BE2C (cell line): ENCODE measurements at regions not wholly inside any gene's neighbourhood (a gene's known extent, or its start where the extent isn't known, plus 50 kb on each side); places are given as distances from the start of the nearest gene placed in this dataset.

Experiments used
- DNase-seq: peaks from one replicate; pipeline ENCODE4 v3.0.0-alpha.2; 2020
- H3K27me3 ChIP-seq: fragments of 250-450 bp; sonication (Bioruptor Pico); 2 replicates; pipeline ENCODE4 v1.5.1; 2020; ENCODE audit warnings: mild to moderate bottlenecking
- H3K36me3 ChIP-seq: fragments of 250-450 bp; sonication (Bioruptor Pico); 2 replicates; pipeline ENCODE4 v1.5.1; 2020; ENCODE audit warnings: mild to moderate bottlenecking
- H3K4me1 ChIP-seq: fragments of 250-450 bp; sonication (Bioruptor Pico); 2 replicates; pipeline ENCODE4 v1.5.1; 2020
- H3K4me3 ChIP-seq: 2 replicates; pipeline ENCODE4 v1.5.1; 2011; ENCODE audit warnings: low read depth, low read length
- H3K9me3 ChIP-seq: fragments of 250-450 bp; sonication (Bioruptor Pico); 2 replicates; pipeline ENCODE4 v1.5.1; 2020
- CTCF ChIP-seq: IDR thresholded peaks from 2 replicates; pipeline ENCODE4 v1.5.1; 2012; ENCODE audit warnings: mild to moderate bottlenecking, low read depth, low read length

GRCh38 chr2:5539282-5540165 is 152.7 kb upstream of the SOX11 start:
- no peak for TF ChIP-seq CTCF
- no peaks in the 10 kb centered on the region for H3K4me1 ChIP-seq
- no peak overlapping the region for H3K4me3 ChIP-seq
- no peaks in the 10 kb centered on the region for H3K27me3 ChIP-seq
- no peaks in the 10 kb centered on the region for H3K36me3 ChIP-seq
- peaks cover 3% of the 10 kb centered on the region; the same call in 1 of the 2 replicates for H3K9me3 ChIP-seq
- DNase-seq: no peak

- H3K4me1 ChIP-seq: no peaks in the 10 kb centered on the region
- TF ChIP-seq CTCF: no peak
- no peaks in the 10 kb centered on the region for H3K36me3 ChIP-seq
- no peaks in the 10 kb centered on the region for H3K27me3 ChIP-seq
- DNase-seq: no peak
- no peak overlapping the region for H3K4me3 ChIP-seq
- H3K9me3 ChIP-seq: peaks cover 3% of the 10 kb centered on the region; the same call in 1 of the 2 replicates
Observed at GRCh38 chr2:5540856-5541255, 151.3 kb upstream of the SOX11 start.

DNA sequence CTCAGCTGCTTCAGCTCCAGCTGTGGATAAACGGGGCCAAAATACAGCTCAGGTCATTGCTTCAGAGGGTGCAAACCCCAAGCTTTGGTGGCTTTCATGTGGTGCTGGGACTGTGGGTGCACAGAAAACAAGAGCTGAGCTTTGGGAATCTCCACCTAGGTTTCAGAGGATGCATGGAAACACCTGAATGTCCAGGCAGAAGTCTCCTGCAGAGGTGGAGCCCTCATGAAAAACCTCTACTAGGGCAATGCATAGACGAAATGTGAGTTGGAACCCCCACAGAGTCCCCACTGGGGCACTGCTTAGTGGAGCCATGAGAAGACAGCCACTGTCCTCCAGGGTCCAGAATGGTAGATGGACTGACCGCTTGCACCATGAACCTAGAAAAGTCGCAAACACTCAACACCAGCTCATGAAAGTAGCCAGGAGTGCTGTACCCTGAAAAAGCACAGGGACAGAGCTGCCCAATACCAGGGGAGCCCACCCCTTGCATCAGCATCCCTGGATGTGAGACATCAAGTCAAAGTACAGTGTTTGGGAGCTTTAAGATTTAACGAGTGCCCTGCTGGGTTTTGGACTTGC is 147.9 kb upstream of the SOX11 start:
- no peaks in the 10 kb centered on the region for H3K36me3 ChIP-seq
- TF ChIP-seq CTCF: no peak
- no peaks in the 10 kb centered on the region for H3K27me3 ChIP-seq
- H3K4me1 ChIP-seq: no peaks in the 10 kb centered on the region
- H3K4me3 ChIP-seq: no peak overlapping the region
- H3K9me3 ChIP-seq: peaks cover 3% of the 10 kb centered on the region; the same call in 1 of the 2 replicates
- DNase-seq: no peak

- Histone ChIP-seq H3K36me3 (no peaks in the 10 kb centered on the region), H3K4me3 (no peak overlapping the region), H3K4me1 (no peaks in the 10 kb centered on the region), H3K27me3 (no peaks in the 10 kb centered on the region), H3K9me3 (peaks cover 3% of the 10 kb centered on the region; the same call in 1 of the 2 replicates)
- no peak for TF ChIP-seq CTCF
- DNase-seq: no peak
Observed at GRCh38 chr2:5546181-5546580, 146.0 kb upstream of the SOX11 start.

DNA sequence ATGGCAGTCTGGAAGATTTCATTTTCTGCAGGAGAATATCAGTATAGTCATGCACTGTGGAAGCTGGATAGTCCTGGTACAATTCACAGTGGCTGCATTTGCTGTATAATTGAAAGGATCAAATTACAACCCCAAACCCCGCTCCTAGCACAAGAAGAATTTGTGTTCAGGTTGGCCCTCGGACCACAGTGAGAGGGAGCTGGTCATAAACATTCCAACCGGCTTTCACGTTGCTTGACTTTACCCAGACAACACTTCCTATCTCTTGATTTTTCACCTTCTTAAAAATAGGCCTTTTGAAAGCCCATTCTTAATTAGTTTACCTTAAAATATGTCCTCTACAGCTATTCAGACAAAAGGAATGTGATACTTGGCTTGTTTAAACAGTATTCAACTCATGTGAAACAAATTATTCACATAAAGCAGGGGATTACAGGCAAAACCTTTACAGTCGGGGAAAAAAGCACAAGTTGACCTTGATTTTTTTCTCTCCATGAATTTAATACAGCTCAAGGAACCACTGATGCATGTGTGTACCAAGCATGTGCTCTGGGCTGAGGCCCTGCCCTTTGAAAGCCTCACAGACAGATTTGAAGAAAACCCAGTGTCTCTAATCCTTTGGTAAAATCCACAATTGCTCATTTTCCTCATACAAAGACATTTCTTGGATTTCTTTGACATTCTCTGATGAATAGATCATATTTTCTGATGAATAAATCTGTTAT is 143.0 kb upstream of the SOX11 start:
- no peak for TF ChIP-seq CTCF
- H3K36me3 ChIP-seq: no peaks in the 10 kb centered on the region
- H3K4me3 ChIP-seq: no peak overlapping the region
- no peaks in the 10 kb centered on the region for H3K27me3 ChIP-seq
- peaks cover under 1% of the 10 kb centered on the region; the same call in 1 of the 2 replicates for H3K9me3 ChIP-seq
- H3K4me1 ChIP-seq: no peaks in the 10 kb centered on the region
- no peak for DNase-seq

GRCh38 chr2:5549771-5550170 is 142.4 kb upstream of the SOX11 start:
- H3K27me3 ChIP-seq: no peaks in the 10 kb centered on the region
- no peak for TF ChIP-seq CTCF
- H3K36me3 ChIP-seq: no peaks in the 10 kb centered on the region
- no peak for DNase-seq
- no peaks in the 10 kb centered on the region for H3K4me1 ChIP-seq
- H3K9me3 ChIP-seq: no peaks in the 10 kb centered on the region
- H3K4me3 ChIP-seq: no peak overlapping the region
